NCI-H128 (cell line): ENCODE measurements at regions not wholly inside any gene's neighbourhood (a gene's known extent, or its start where the extent isn't known, plus 50 kb on each side); places are given as distances from the start of the nearest gene placed in this dataset.

Source experiments
- DNase-seq: peaks from one replicate; lab custom pipeline; 2025; ENCODE audit not compliant: unreplicated experiment; lab: John Stamatoyannopoulos, UW

DNA sequence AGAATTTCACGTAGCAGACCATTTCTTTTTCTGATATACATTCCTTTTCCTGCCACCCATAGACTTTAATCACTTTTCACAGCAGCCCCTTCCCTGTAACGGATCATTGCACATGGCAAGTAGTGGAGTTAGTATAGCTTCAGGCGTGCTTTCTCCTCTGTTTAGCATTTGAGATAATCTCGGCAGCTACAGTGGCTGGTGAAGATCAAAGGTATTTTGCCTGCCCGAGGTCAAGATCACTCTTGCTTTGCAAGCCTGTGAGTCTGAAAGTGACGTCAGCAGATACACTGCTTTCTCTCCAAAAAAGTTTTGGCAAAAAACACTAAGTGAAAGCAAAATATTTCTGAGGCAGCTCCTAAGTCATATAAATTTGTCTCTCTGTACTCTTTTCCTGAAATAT is 260.0 kb downstream of the NDFIP2 start:
- DNase-seq, result no peak

- no peak for DNase-seq
These were observed 255.4 kb downstream of the NDFIP2 start for GRCh38 chr13:79736356-79736755.

DNA sequence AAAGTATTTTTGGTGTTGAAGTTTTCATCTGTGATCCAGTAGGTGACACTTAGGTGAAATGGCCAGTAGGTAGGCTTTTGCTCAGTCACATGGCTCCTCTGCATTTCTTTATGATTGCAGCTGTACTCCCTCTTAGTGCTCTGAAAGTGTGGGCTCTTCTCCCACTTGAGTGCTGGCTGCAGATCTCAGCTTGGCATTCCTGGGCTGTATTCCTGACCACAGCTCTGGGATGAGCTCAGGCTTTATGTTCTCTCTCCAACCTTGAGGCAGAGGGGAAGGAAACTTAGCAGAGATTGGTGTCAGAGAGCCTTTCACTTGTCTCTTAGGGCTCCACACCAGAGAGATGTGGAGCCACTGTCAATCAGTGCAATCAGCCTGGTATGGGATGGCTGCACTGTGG is 254.3 kb downstream of the NDFIP2 start:
- no peak for DNase-seq

GRCh38 chr13:79727086-79727485 is 246.1 kb downstream of the NDFIP2 start:
- DNase-seq, result no peak

GRCh38 chr13:79725841-79726240 is 244.9 kb downstream of the NDFIP2 start:
- no peak for DNase-seq

DNA sequence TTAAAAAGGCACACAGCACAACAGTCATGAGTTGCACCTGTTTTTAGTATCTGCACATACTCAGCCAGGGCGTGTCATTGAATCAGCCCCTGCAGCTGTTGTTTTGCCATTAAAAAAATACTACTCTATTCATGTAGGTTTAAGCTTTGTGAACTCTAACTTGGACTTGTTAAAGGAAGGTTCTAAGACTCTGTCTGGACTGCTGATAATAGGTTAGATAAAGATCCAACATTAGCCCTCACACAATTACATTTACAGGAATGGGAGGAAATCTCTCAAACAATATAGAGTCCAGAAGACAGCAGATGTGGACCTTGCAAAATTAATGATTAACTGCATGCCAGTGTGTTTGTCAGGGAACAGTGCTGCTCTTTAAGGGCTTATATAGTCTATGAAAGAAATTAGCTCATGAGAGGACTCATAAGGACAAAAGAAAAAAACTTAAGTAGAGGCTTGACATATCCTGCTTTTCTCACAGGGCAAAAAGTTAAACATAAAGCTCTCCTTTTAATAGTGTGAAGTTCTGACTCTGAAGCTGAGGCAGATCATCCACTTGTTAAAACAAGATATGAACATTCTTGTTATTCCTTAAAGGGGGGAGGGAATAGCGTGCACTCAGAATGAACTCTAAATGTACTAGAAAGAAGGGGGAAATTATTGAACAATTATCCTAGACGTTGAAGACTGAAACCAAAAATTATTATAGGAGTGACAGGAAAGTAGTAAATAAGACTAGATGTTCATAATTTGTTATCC is 243.6 kb downstream of the NDFIP2 start:
- no peak for DNase-seq

DNA sequence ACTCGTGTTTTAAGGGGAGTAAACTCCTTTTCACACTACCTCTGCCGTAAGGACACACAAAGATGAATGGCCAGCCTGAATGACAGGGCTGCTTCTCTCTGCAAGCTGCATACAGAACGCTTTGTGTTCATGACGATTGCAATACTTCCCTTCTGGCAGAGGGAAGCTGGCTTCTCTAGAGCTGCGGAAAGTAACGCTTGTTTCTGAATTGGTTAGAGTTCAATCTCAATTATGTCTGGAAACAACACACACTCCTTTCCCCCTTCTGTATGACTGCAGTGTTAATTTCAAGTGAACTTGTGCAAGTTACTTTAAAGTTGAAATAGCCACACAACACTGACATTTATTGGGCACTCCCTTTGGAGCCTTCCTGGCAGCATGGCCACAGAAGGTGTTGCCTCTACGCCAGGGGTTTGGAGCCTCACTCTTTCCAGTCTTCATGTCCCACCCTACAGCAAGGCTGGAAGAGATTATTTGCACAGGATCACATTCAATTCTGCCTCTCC is 242.6 kb downstream of the NDFIP2 start:
- DNase-seq, result no peak

- no peak for DNase-seq
These were observed 242.0 kb downstream of the NDFIP2 start for GRCh38 chr13:79722885-79723445.

DNA sequence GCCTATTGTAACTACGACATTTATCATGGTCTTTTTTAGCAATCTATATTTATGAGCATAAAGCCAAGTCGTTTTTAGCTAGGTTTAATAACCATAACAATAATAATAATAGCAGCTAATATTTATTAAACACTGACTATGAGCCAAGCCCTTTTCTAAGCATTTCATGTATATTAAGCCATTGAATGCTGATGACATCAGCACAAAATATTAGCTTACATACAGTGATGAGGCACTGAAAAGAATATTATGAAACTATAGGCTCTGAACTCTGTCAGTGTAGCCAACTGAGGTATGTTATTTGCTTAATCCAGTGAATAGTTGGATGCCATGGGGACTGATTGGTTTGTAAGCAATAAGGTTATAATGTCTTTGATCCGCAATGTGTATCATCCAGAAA is 235.2 kb downstream of the NDFIP2 start:
- no peak for DNase-seq

DNA sequence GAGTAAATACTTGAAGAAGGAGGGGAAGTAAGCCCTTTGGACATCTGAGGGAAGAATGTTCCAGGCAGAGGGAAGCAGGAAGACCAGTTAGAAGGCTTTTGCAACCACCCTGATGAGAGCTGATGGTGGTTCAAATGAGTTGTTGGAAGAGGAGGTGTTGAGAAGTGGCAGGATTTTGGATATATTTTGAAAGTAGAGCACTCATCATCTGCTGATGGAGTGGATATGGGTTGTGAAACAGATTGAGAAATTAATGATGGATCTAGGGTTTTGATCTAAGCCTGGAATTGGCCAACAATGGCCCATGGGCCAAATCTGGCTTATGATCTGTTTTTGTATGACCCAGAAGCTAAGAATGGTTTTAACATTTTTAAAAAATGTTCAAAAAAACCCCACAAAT is 230.7 kb downstream of the NDFIP2 start:
- no peak for DNase-seq

DNA sequence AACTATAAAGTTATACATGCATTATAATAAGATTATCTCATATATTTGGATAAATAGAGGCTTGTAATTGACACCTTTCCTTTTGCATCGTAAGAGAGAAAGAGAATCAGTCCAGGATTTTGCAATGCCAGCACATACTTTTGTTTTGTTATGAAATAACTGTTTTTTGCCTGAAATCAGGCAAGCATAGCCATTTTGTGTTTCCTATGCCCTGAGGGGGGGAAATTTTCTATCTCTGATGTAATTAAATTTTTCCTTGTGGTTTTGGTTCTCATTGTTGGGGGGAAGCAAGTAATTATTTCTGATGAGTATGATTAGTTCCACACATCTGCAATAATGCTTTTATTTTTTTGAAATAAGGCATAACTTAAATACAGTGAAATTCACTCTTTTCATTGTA is 229.4 kb downstream of the NDFIP2 start:
- no peak for DNase-seq

GRCh38 chr13:79709471-79709870 is 228.5 kb downstream of the NDFIP2 start:
- DNase-seq, result no peak

- no peak for DNase-seq
These were observed 222.8 kb downstream of the NDFIP2 start for GRCh38 chr13:79703772-79704171.

DNA sequence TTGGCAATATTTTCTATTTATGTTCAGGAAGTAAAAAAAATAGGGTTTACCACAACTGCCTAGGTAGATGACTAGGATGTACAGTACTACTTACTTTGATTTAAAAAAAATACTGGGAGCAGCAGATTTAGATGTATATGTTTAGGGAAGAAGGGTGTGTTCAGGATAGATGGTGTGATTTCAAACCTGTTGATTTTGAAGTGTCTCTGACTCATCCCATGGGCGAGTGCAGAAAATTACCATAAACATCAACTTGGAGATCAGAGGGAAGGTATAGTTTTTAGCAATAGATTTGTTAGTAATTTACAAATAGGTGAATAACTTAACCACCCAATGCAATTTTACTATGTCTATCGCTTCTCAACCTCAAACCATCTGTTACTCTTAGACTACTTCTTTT is 214.8 kb downstream of the NDFIP2 start:
- DNase-seq, result no peak

DNA sequence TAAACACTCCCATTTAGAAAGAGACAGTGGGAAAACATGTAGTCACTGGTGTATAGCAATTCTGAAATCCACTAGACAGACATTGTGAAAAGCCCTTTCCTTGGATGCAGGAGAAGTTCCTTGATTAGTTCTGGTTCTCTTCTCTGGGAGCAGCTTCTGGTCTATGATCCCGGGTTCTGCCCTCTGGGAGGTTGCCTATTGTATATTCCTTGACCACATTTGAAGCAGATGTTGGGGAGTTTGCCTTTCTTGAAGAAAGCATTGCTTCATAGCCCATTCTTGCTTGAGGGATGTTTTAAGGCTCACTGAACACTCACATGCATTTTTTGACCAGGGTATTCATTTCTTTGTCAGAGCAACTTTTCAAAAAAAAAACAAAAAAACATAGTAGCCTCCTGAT is 211.9 kb downstream of the NDFIP2 start:
- DNase-seq, result no peak

DNA sequence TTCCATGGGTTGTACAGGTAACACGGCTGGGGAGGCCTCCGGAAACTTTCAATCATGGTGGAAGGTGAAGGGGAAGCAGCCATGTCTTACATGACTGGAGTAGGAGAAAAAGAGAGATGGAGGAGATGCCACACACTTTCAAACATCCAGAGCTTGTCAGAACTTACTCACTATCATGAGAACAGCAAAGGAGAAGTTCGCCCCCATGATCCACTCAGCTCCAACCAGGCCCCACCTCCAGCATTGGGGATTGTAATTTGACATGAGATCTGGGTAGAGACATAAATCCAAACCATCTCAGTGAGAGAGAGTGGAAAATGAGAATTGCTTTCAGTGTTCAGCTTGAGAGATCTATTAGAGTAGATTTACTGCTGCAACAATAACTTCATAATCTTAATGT is 210.9 kb downstream of the NDFIP2 start:
- no peak for DNase-seq

DNA sequence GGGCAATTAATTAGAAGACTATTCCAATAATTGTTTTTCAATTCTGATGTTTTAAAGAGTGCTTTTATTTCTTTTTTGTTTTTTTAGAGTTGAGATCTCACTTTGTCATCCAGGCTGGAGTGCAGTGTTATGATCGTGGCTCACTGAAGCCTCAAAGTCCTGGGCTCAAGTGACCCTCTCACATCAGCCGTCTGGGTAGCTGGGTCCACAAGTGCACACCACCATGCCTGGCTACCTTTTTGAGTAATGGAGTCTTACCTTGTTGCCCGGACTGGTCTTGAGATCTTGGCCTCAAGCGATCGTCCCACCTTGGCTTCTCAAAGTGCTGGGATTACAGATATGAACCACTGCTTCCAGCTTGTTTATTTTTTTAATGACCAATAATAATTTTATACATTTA is 207.8 kb downstream of the NDFIP2 start:
- DNase-seq, result no peak

DNA sequence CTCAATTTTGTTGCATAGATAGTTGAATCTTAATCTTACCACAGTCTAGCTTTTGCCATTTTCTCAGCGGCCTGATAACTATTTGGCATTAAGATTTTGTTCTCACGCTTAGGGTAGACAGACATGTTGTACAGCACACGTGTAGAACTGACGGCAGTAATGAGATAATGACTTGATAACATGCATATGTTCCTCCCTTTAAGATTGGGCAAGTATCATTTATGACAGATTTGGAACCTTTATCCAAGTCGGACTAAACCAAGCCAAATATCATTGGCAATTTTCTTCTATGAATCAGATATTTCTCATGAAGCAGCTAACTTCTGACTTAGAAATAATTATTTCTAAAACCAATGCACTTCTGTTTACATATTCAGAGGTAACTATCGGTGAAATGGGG is 205.5 kb downstream of the NDFIP2 start:
- DNase-seq, result no peak

- no peak for DNase-seq
These were observed 203.4 kb downstream of the NDFIP2 start for GRCh38 chr13:79684371-79684770.

GRCh38 chr13:79682164-79682563 is 201.2 kb downstream of the NDFIP2 start:
- DNase-seq, result no peak

DNA sequence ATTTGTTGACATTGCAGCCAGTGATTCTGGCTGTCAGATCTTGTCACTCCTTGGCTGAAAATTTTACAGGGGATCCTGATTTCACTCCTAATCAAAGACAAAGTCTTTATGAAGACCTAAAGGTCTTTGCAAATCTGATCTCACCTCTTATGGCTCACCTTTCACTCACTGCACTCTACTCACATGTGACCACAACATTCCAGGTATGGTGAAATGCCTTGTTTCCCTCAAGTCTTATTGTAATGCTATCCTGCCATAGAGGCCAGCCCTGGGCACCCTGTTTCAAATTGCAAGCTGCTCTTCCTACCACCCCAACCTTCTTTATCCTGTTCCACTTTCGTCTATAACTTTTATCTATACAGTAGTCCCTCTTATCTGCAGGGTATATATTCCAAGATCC is 200.1 kb downstream of the NDFIP2 start:
- DNase-seq, result no peak

DNA sequence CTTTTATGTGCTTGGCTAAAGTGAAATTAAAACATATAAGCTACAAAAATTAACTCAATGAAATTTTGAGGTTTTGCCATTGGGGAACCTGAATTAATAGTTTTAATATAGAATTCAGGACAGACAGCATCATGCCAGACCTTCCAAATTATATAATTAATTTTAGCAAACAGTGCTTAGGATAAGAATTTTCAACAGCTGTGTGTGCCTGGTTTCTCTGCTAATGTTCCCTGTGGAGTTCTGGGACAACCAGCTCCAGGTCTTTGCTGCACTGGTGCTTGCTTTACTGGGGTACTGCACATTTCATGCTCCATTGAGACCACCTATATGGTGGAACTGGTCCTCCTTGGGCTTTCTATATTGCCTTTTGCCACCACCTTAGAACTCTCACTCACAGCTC is 199.5 kb downstream of the NDFIP2 start:
- DNase-seq, result no peak

DNA sequence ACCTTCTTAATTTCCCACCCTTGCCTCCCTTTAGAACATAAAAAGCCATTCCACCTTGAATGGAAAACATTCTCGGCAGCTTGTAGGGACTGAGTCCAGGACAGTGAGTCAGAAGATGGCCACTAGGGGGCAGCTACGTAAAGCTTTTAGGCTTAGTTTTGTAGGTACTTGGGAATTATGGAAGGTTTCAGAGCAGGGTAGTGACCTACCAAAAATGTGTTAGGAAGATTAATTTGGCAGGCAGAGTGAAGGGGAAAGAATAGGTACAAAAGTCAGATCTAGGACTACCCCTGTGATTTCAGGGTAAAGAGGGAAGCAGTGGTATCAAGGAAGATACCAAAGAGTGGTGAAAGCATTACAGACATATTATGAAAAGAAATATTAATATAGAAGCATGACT is 198.4 kb downstream of the NDFIP2 start:
- peak; percentile 35 for DNase-seq
